Activated CD8-positive, alpha-beta T cell treated with anti-CD3 and anti-CD28 coated beads for 36 hours (primary cell): ENCODE measurements at regions not wholly inside any gene's neighbourhood (a gene's known extent, or its start where the extent isn't known, plus 50 kb on each side); places are given as distances from the start of the nearest gene placed in this dataset.

Experiments used
- ATAC-seq: fragments of 200-7000 bp; cut with Tn5 transposase; one replicate; pipeline ENCODE4 v1.10.0; 2021; ENCODE audit warnings: mild to moderate bottlenecking, moderate library complexity
- CTCF ChIA-PET: fragments of 350-600 bp; sonication (Branson Sonifier 250); formaldehyde crosslinking; loops from one replicate; lab custom pipeline; 2021; ENCODE audit warnings: antibody characterized with exemption; lab: Charles Lee
- POLR2A ChIA-PET: fragments of 350-600 bp; sonication (Branson Sonifier 250); formaldehyde crosslinking; loops from one replicate; lab custom pipeline; 2021; ENCODE audit warnings: antibody characterized with exemption; lab: Charles Lee
- DNase-seq: peaks from one replicate; pipeline ENCODE4 v3.0.0-alpha.2; 2020
- H3K27ac Mint-ChIP-seq: one replicate; pipeline ENCODE4 v1.8.0; 2021; ENCODE audit warnings: mild to moderate bottlenecking, mixed read lengths
- H3K27me3 Mint-ChIP-seq: one replicate; pipeline ENCODE4 v1.8.0; 2021; ENCODE audit warnings: mixed read lengths
- H3K36me3 Mint-ChIP-seq: one replicate; pipeline ENCODE4 v1.8.0; 2021; ENCODE audit warnings: low read depth, mixed read lengths
- H3K4me1 Mint-ChIP-seq: one replicate; pipeline ENCODE4 v1.8.0; 2021; ENCODE audit warnings: low read depth, mixed read lengths
- H3K4me3 Mint-ChIP-seq: one replicate; pipeline ENCODE4 v1.8.0; 2021; ENCODE audit warnings: mild to moderate bottlenecking, moderate library complexity, mixed read lengths
- H3K9me3 Mint-ChIP-seq: one replicate; pipeline ENCODE4 v1.8.0; 2021; ENCODE audit warnings: mixed read lengths
- intact Hi-C: fragments of 100-400 bp; cut with micrococcal nuclease; formaldehyde crosslinking; loops from one replicate; pipeline ENCODE4 v1.10.0; 2022
- TF ChIP-seq, protein P1 (sequence below): fragments of 200-600 bp; IDR thresholded peaks from one replicate; pipeline ENCODE4 v1.8.0; 2022; ENCODE audit warnings: antibody characterized with exemption, mild to moderate bottlenecking

DNA sequence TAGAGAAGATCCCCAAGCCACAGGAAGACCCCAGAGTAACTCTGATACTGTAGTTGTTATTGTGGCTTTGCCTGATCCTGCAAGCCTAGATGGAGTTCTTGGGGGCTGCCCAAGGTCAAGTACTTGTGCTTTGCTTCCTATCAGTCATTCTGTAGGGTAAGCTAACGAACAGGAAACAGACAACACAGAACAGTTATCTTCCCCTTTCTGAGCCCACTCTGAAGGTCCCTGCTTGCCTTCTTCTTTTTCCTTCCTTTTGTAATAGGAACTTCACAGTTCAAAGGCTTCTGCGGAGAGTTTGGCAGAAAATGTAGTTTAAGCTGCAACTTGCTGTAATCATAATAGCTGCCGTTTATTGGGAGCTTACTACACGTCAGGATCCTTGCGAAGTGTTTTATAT lies 494.1 kb upstream of the ERCC4 start:
- Mint-ChIP-seq H3K27me3 (peaks cover 3% of the 10 kb centered on the region), H3K27ac (no peak overlapping the region), H3K4me1 (no peaks in the 10 kb centered on the region), H3K9me3 (no peaks in the 10 kb centered on the region), H3K4me3 (no peak overlapping the region), H3K36me3 (no peaks in the 10 kb centered on the region)
- intact Hi-C loops = no loop called here
- ATAC-seq (no peak), DNase-seq (no peak)
- ChIA-PET POLR2A (no interaction called here), CTCF (no interaction called here)
- TF ChIP-seq, protein P1, sequence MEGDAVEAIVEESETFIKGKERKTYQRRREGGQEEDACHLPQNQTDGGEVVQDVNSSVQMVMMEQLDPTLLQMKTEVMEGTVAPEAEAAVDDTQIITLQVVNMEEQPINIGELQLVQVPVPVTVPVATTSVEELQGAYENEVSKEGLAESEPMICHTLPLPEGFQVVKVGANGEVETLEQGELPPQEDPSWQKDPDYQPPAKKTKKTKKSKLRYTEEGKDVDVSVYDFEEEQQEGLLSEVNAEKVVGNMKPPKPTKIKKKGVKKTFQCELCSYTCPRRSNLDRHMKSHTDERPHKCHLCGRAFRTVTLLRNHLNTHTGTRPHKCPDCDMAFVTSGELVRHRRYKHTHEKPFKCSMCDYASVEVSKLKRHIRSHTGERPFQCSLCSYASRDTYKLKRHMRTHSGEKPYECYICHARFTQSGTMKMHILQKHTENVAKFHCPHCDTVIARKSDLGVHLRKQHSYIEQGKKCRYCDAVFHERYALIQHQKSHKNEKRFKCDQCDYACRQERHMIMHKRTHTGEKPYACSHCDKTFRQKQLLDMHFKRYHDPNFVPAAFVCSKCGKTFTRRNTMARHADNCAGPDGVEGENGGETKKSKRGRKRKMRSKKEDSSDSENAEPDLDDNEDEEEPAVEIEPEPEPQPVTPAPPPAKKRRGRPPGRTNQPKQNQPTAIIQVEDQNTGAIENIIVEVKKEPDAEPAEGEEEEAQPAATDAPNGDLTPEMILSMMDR = no peak

DNA sequence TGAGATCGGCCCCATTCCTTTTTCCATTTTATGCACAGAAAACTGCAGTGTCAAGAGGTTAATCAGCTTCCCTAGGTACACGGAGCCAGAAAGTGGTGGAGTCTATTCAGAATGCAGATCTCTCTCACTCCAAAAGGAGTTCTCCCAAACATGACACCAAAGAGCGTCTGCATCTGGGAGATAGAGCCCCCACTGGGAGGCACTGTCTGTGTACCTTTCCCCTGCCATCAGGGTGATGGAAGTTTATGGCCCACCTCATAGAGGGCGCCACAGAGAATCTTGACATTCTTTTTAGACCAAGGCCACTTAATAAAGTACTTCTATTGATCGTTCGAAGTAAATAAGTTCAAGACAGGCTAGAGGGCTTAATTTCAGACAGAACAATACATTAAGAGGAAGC lies 493.7 kb upstream of the ERCC4 start:
- H3K27me3 Mint-ChIP-seq = peaks cover 3% of the 10 kb centered on the region
- TF ChIP-seq, protein P1 = no peak
- no peaks in the 10 kb centered on the region for H3K36me3 Mint-ChIP-seq
- ATAC-seq (no peak), DNase-seq (peak; percentile 18)
- CTCF ChIA-PET = no interaction called here
- intact Hi-C loops = no loop called here
- H3K9me3 Mint-ChIP-seq = no peaks in the 10 kb centered on the region
- no peak overlapping the region for H3K4me3 Mint-ChIP-seq
- H3K27ac Mint-ChIP-seq = no peak overlapping the region
- H3K4me1 Mint-ChIP-seq = no peaks in the 10 kb centered on the region
- POLR2A ChIA-PET = no interaction called here

DNA sequence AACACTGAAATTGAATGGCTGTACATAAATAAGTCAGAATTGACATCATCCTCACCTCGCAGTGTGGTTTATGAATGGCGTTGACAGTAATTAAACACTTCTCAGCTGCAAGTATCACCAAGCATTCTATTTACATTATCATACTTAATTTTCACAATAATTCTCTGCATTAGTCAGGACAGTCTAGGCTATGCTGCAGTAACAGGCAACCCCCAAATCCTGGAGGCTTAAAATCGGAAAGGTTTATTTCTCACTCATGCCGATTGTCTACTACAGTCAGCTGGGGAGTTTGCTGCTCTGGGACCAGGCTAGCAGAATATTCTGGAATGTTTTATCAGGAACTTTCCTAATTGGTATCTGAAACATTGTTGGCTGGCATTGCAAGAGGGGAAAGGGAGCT lies 493.2 kb upstream of the ERCC4 start:
- Mint-ChIP-seq H3K4me1 (no peaks in the 10 kb centered on the region), H3K27me3 (peaks cover 3% of the 10 kb centered on the region), H3K9me3 (no peaks in the 10 kb centered on the region), H3K4me3 (no peak overlapping the region), H3K36me3 (no peaks in the 10 kb centered on the region), H3K27ac (no peak overlapping the region)
- ChIA-PET POLR2A (interaction anchor here (0.7 kb wide), 1 partner anchor 31 kb away, joined by 3 read pairs; no protein-coding TSS in a partner anchor), CTCF (interaction anchor here (0.7 to 0.8 kb wide), 2 partner anchors 11 to 29 kb away, joined by 3 read pairs; no protein-coding TSS in a partner anchor)
- DNase-seq (no peak), ATAC-seq (no peak)
- intact Hi-C loops = no loop called here
- TF ChIP-seq, protein P1 = no peak

- H3K27ac Mint-ChIP-seq = no peak overlapping the region
- CTCF ChIA-PET = no interaction called here
- no peaks in the 10 kb centered on the region for H3K4me1 Mint-ChIP-seq
- no peak for ATAC-seq
- intact Hi-C loops = no loop called here
- POLR2A ChIA-PET = interaction anchor here (0.7 kb wide), 1 partner anchor 206 kb away, joined by 3 read pairs; no protein-coding TSS in a partner anchor
- no peak overlapping the region for H3K4me3 Mint-ChIP-seq
- H3K27me3 Mint-ChIP-seq = peaks cover 3% of the 10 kb centered on the region
- H3K36me3 Mint-ChIP-seq = no peaks in the 10 kb centered on the region
- DNase-seq = no peak
- no peaks in the 10 kb centered on the region for H3K9me3 Mint-ChIP-seq
- TF ChIP-seq, protein P1 = no peak
These were observed 492.0 kb upstream of the ERCC4 start for GRCh38 chr16:13427943-13428342.

DNA sequence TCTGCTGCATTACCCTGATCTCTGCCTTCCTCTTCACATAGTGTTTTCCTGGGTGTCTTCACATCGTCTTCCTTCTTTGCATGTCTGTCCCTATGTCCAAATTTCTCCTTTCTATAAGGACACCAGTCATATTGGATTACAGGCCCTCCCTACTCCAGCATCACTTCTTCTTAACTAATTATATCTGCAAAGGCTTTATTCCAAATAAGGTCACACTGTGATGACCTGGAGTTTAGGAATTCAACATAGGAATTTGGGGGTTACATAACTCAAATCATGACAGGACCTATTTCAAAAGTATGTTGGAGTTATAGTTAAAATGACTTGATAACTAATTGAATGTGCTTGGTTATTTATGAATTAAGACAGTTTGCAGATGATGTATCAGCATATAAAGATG lies 490.5 kb upstream of the ERCC4 start:
- no peaks in the 10 kb centered on the region for H3K9me3 Mint-ChIP-seq
- ATAC-seq (no peak), DNase-seq (no peak)
- CTCF ChIA-PET = no interaction called here
- POLR2A ChIA-PET = no interaction called here
- H3K27me3 Mint-ChIP-seq = no peaks in the 10 kb centered on the region
- H3K27ac Mint-ChIP-seq = no peak overlapping the region
- H3K4me3 Mint-ChIP-seq = no peak overlapping the region
- TF ChIP-seq, protein P1 = no peak
- no peaks in the 10 kb centered on the region for H3K4me1 Mint-ChIP-seq
- no peaks in the 10 kb centered on the region for H3K36me3 Mint-ChIP-seq
- intact Hi-C loops = no loop called here
